ENCODE measurements at regions not wholly inside any gene's neighbourhood (a gene's known extent, or its start where the extent isn't known, plus 50 kb on each side); places are given as distances from the start of the nearest gene placed in this dataset.

DNA sequence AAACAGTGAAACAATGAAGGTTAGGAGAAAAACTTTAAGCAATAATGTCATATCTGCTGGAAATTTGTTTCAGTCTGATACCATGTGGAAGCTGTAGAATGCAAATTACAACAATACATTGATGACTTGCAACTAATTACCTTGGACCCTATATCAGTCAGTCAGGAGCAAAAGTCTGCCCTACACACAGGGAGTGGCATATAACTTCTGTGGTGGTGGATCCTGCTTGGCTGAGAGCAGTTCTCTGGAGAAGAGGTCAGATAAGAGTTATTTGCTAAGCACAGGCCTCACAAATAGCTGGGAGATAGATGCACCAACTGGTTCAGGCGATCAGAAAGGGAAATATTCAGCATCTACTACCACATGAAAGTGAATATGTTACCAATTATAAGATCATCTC is 1364.6 kb upstream of the EPHA6 start:
- no peak for TF ChIP-seq NFRKB (IDR thresholded peaks at IDR 0.05; ENCODE audit: low read depth)
- TF ChIP-seq POU5F1 (IDR thresholded peaks at IDR 0.05; ENCODE audit: borderline replicate concordance, low read depth, low read length, partially characterized antibody) = no peak
- TF ChIP-seq, protein P1, sequence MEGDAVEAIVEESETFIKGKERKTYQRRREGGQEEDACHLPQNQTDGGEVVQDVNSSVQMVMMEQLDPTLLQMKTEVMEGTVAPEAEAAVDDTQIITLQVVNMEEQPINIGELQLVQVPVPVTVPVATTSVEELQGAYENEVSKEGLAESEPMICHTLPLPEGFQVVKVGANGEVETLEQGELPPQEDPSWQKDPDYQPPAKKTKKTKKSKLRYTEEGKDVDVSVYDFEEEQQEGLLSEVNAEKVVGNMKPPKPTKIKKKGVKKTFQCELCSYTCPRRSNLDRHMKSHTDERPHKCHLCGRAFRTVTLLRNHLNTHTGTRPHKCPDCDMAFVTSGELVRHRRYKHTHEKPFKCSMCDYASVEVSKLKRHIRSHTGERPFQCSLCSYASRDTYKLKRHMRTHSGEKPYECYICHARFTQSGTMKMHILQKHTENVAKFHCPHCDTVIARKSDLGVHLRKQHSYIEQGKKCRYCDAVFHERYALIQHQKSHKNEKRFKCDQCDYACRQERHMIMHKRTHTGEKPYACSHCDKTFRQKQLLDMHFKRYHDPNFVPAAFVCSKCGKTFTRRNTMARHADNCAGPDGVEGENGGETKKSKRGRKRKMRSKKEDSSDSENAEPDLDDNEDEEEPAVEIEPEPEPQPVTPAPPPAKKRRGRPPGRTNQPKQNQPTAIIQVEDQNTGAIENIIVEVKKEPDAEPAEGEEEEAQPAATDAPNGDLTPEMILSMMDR (IDR thresholded peaks at IDR 0.05 in 2 of 3, conservative IDR thresholded peaks at IDR 0.05 in 1 of 3; ENCODE audit: insufficient read depth in 2 of 3, low read depth in 1 of 3, low read length in 3 of 3) = no peak
- TF ChIP-seq, protein P2, sequence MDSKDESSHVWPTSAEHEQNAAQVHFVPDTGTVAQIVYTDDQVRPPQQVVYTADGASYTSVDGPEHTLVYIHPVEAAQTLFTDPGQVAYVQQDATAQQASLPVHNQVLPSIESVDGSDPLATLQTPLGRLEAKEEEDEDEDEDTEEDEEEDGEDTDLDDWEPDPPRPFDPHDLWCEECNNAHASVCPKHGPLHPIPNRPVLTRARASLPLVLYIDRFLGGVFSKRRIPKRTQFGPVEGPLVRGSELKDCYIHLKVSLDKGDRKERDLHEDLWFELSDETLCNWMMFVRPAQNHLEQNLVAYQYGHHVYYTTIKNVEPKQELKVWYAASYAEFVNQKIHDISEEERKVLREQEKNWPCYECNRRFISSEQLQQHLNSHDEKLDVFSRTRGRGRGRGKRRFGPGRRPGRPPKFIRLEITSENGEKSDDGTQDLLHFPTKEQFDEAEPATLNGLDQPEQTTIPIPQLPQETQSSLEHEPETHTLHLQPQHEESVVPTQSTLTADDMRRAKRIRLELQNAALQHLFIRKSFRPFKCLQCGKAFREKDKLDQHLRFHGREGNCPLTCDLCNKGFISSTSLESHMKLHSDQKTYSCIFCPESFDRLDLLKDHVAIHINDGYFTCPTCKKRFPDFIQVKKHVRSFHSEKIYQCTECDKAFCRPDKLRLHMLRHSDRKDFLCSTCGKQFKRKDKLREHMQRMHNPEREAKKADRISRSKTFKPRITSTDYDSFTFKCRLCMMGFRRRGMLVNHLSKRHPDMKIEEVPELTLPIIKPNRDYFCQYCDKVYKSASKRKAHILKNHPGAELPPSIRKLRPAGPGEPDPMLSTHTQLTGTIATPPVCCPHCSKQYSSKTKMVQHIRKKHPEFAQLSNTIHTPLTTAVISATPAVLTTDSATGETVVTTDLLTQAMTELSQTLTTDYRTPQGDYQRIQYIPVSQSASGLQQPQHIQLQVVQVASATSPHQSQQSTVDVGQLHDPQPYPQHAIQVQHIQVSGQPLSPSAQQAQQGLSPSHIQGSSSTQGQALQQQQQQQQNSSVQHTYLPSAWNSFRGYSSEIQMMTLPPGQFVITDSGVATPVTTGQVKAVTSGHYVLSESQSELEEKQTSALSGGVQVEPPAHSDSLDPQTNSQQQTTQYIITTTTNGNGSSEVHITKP (IDR thresholded peaks at IDR 0.05; ENCODE audit: partially characterized antibody) = no peak
- TF ChIP-seq, protein P3, sequence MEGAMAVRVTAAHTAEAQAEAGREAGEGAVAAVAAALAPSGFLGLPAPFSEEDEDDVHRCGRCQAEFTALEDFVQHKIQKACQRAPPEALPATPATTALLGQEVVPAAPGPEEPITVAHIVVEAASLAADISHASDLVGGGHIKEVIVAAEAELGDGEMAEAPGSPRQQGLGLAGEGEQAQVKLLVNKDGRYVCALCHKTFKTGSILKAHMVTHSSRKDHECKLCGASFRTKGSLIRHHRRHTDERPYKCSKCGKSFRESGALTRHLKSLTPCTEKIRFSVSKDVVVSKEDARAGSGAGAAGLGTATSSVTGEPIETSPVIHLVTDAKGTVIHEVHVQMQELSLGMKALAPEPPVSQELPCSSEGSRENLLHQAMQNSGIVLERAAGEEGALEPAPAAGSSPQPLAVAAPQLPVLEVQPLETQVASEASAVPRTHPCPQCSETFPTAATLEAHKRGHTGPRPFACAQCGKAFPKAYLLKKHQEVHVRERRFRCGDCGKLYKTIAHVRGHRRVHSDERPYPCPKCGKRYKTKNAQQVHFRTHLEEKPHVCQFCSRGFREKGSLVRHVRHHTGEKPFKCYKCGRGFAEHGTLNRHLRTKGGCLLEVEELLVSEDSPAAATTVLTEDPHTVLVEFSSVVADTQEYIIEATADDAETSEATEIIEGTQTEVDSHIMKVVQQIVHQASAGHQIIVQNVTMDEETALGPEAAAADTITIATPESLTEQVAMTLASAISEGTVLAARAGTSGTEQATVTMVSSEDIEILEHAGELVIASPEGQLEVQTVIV (CRISPR knock-in tag; IDR thresholded peaks at IDR 0.05; ENCODE audit: borderline replicate concordance) = no peak
- no peak for TF ChIP-seq NRF1 (conservative IDR thresholded peaks at IDR 0.05 in 1 of 2, IDR thresholded peaks at IDR 0.05 in 1 of 2)
- TF ChIP-seq MXI1 (IDR thresholded peaks at IDR 0.05; ENCODE audit: low read depth, low read length) = no peak
- no peak for TF ChIP-seq BRCA1 (IDR thresholded peaks at IDR 0.05)
- TF ChIP-seq BRCA1 (CRISPR knock-in tag; IDR thresholded peaks at IDR 0.05) = no peak
- TF ChIP-seq ZNF140 (CRISPR knock-in tag; IDR thresholded peaks at IDR 0.05) = no peak
- TF ChIP-seq ZNF224 (CRISPR knock-in tag; IDR thresholded peaks at IDR 0.05) = no peak
- no peak for TF ChIP-seq NFIC (IDR thresholded peaks at IDR 0.05)
- no peak for TF ChIP-seq RBBP5 (IDR thresholded peaks at IDR 0.05; ENCODE audit: borderline replicate concordance, insufficient read depth, low read length, poor library complexity, severe bottlenecking)
- TF ChIP-seq, protein P4, sequence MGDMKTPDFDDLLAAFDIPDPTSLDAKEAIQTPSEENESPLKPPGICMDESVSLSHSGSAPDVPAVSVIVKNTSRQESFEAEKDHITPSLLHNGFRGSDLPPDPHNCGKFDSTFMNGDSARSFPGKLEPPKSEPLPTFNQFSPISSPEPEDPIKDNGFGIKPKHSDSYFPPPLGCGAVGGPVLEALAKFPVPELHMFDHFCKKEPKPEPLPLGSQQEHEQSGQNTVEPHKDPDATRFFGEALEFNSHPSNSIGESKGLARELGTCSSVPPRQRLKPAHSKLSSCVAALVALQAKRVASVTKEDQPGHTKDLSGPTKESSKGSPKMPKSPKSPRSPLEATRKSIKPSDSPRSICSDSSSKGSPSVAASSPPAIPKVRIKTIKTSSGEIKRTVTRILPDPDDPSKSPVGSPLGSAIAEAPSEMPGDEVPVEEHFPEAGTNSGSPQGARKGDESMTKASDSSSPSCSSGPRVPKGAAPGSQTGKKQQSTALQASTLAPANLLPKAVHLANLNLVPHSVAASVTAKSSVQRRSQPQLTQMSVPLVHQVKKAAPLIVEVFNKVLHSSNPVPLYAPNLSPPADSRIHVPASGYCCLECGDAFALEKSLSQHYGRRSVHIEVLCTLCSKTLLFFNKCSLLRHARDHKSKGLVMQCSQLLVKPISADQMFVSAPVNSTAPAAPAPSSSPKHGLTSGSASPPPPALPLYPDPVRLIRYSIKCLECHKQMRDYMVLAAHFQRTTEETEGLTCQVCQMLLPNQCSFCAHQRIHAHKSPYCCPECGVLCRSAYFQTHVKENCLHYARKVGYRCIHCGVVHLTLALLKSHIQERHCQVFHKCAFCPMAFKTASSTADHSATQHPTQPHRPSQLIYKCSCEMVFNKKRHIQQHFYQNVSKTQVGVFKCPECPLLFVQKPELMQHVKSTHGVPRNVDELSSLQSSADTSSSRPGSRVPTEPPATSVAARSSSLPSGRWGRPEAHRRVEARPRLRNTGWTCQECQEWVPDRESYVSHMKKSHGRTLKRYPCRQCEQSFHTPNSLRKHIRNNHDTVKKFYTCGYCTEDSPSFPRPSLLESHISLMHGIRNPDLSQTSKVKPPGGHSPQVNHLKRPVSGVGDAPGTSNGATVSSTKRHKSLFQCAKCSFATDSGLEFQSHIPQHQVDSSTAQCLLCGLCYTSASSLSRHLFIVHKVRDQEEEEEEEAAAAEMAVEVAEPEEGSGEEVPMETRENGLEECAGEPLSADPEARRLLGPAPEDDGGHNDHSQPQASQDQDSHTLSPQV (IDR thresholded peaks at IDR 0.05) = no peak
- TF ChIP-seq SRSF1 (IDR thresholded peaks at IDR 0.05; ENCODE audit: low read depth, low read length) = no peak

All from K562 (cell line).